Body of pancreas (tissue), 4 donors: ENCODE measurements at regions not wholly inside any gene's neighbourhood (a gene's known extent, or its start where the extent isn't known, plus 50 kb on each side); places are given as distances from the start of the nearest gene placed in this dataset.

ENCODE experiments used
- POLR2A ChIP-seq, 3 donors: fragments of 450-650 bp; IDR thresholded peaks; one replicate each; pipeline ENCODE4 v1.6.1; 2016; ENCODE audit warnings: antibody characterized with exemption in 3 of 3, mild to moderate bottlenecking in 2 of 3
- TF ChIP-seq, protein P1 (sequence below), 7 experiments: fragments of 450-650 bp in 4 of 7; fragments of 200-600 bp in 3 of 7; sonication (generic) in 3 of 7; IDR thresholded peaks; one replicate each; pipeline ENCODE4 v1.5.1; 2016 to 2019; ENCODE audit warnings: antibody characterized with exemption in 7 of 7

- TF ChIP-seq, protein P1, sequence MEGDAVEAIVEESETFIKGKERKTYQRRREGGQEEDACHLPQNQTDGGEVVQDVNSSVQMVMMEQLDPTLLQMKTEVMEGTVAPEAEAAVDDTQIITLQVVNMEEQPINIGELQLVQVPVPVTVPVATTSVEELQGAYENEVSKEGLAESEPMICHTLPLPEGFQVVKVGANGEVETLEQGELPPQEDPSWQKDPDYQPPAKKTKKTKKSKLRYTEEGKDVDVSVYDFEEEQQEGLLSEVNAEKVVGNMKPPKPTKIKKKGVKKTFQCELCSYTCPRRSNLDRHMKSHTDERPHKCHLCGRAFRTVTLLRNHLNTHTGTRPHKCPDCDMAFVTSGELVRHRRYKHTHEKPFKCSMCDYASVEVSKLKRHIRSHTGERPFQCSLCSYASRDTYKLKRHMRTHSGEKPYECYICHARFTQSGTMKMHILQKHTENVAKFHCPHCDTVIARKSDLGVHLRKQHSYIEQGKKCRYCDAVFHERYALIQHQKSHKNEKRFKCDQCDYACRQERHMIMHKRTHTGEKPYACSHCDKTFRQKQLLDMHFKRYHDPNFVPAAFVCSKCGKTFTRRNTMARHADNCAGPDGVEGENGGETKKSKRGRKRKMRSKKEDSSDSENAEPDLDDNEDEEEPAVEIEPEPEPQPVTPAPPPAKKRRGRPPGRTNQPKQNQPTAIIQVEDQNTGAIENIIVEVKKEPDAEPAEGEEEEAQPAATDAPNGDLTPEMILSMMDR (IDR thresholded peaks at IDR 0.05): no peak
- TF ChIP-seq POLR2A (IDR thresholded peaks at IDR 0.05): no peak
These were observed 559.4 kb upstream of the ADAMTS16 start for GRCh38 chr5:4580772-4581171.
